H1 (cell line): ENCODE measurements at regions not wholly inside any gene's neighbourhood (a gene's known extent, or its start where the extent isn't known, plus 50 kb on each side); places are given as distances from the start of the nearest gene placed in this dataset.
A peak's percentile ranks its signal among the peaks of the same experiment; 100 is the strongest.

Experiments
- CTCF ChIA-PET: fragments of 300-600 bp; sonication (Branson Sonifier 250); formaldehyde crosslinking; loops from one replicate; lab custom pipeline; 2021; ENCODE audit not compliant: partially characterized antibody; lab: Charles Lee
- POLR2A ChIA-PET: fragments of 300-600 bp; sonication (Branson Sonifier 250); formaldehyde crosslinking; loops from one replicate; lab custom pipeline; 2021; ENCODE audit warnings: inconsistent platforms; ENCODE audit not compliant: partially characterized antibody; lab: Charles Lee
- DNase-seq, 2 experiments: peaks; one replicate each; pipeline versions ENCODE4 v3.0.0 to v3.0.0-alpha.2; 2010 to 2022; ENCODE audit warnings: low spot score in 2 of 2, low read depth in 1 of 2, mixed read lengths in 1 of 2
- FAIRE-seq: peaks from 2 replicates; lab custom pipeline; 2011; peaks lifted over from hg19 to GRCh38; lab: Jason Lieb, UNC
- H2AFZ ChIP-seq: 2 replicates; pipeline ENCODE4 v1.8.1; 2012; ENCODE audit warnings: low read length, inconsistent platforms
- H2AK5ac ChIP-seq: 2 replicates; pipeline ENCODE4 v1.6.1; 2013; ENCODE audit warnings: low read depth, low read length
- H2BK120ac ChIP-seq: replicated peaks from 2 replicates; pipeline ENCODE3; 2013; ENCODE audit warnings: low read depth, low read length, inconsistent platforms
- H2BK12ac ChIP-seq: 2 replicates; pipeline ENCODE4 v1.6.1; 2013; ENCODE audit warnings: low read depth, low read length
- H2BK15ac ChIP-seq: 2 replicates; pipeline ENCODE4 v1.6.1; 2013; ENCODE audit warnings: low read length
- H2BK20ac ChIP-seq: 2 replicates; pipeline ENCODE4 v1.6.1; 2013; ENCODE audit warnings: low read length
- H2BK5ac ChIP-seq: 2 replicates; pipeline ENCODE4 v1.6.1; 2013; ENCODE audit warnings: low read depth, low read length
- H3K14ac ChIP-seq: 2 replicates; pipeline ENCODE4 v1.6.1; 2013; ENCODE audit warnings: inconsistent platforms; ENCODE audit not compliant: insufficient read length
- H3K18ac ChIP-seq: 2 replicates; pipeline ENCODE4 v1.6.1; 2013; ENCODE audit warnings: low read length; ENCODE audit errors: extremely low read depth
- H3K23ac ChIP-seq: 2 replicates; pipeline ENCODE4 v1.6.1; 2013; ENCODE audit warnings: inconsistent platforms; ENCODE audit not compliant: insufficient read length
- H3K23me2 ChIP-seq: 2 replicates; pipeline ENCODE4 v1.6.1; 2013; ENCODE audit warnings: low read depth, low read length
- H3K27ac ChIP-seq: 2 replicates; pipeline ENCODE4 v1.6.1; 2011; ENCODE audit warnings: low read depth, low read length, inconsistent platforms
- H3K27me3 ChIP-seq, 4 experiments: replicated peaks in 1 of 4; 1 replicate in 1 of 4; 2 replicates in 3 of 4; pipeline versions ENCODE4 v1.6.1 to v1.8.1; 2011 to 2013; ENCODE audit warnings: low read length in 3 of 4, mild to moderate bottlenecking in 3 of 4, inconsistent platforms in 2 of 4, mixed read lengths in 2 of 4, moderate library complexity in 1 of 4; ENCODE audit not compliant: control insufficient read depth in 3 of 4, insufficient read depth in 3 of 4; ENCODE audit errors: extremely low read depth in 1 of 4
- H3K36me3 ChIP-seq, 4 experiments: 2 replicates each; pipeline versions ENCODE4 v1.6.1 to v1.8.1; 2011 to 2013; ENCODE audit warnings: mild to moderate bottlenecking in 4 of 4, low read length in 3 of 4, moderate library complexity in 2 of 4, control low read depth in 1 of 4, inconsistent platforms in 1 of 4; ENCODE audit not compliant: insufficient read depth in 4 of 4, control insufficient read depth in 2 of 4
- H3K4ac ChIP-seq: replicated peaks from 2 replicates; pipeline ENCODE3; 2013; ENCODE audit warnings: low read length, low read depth, mixed read lengths, inconsistent platforms; ENCODE audit not compliant: insufficient read length
- H3K4me1 ChIP-seq, 4 experiments: replicated peaks in 1 of 4; 1 replicate in 1 of 4; 2 replicates in 3 of 4; pipeline versions ENCODE4 v1.6.1 to v1.8.1; 2011 to 2013; ENCODE audit warnings: low read length in 3 of 4, inconsistent platforms in 2 of 4, mixed read lengths in 1 of 4; ENCODE audit not compliant: insufficient read depth in 4 of 4, control insufficient read depth in 3 of 4
- H3K4me2 ChIP-seq, 2 experiments: 2 replicates each; pipeline versions ENCODE4 v1.6.1 to v1.8.1; 2011 to 2013; ENCODE audit warnings: low read depth in 2 of 2, low read length in 2 of 2, control low read depth in 1 of 2, inconsistent platforms in 1 of 2, mild to moderate bottlenecking in 1 of 2; ENCODE audit not compliant: insufficient read depth in 1 of 2
- H3K4me3 ChIP-seq, 4 experiments: fragments of 200-600, 300-600 bp in 1 of 4; sonication (generic), shearing (Covaris generic), sonication (Bioruptor Twin) in 1 of 4; 2 replicates each; pipeline versions ENCODE4 v1.5.1 to v1.8.1; 2011 to 2016; ENCODE audit warnings: low read length in 4 of 4, low read depth in 3 of 4, control low read depth in 2 of 4, inconsistent platforms in 2 of 4, mild to moderate bottlenecking in 2 of 4, mixed read lengths in 1 of 4, moderate library complexity in 1 of 4; ENCODE audit not compliant: insufficient read depth in 2 of 4; ENCODE audit errors: extremely low read depth in 1 of 4
- H3K56ac ChIP-seq: replicated peaks from 2 replicates; pipeline ENCODE3; 2013; ENCODE audit warnings: low read depth, mild to moderate bottlenecking, mixed read lengths, low read length, inconsistent platforms; ENCODE audit not compliant: insufficient read length
- H3K79me1 ChIP-seq: 2 replicates; pipeline ENCODE4 v1.6.1; 2013; ENCODE audit warnings: low read depth, low read length, control low read depth
- H3K79me2 ChIP-seq, 2 experiments: 2 replicates each; pipeline versions ENCODE4 v1.6.1 to v1.8.1; 2012 to 2013; ENCODE audit warnings: low read length in 2 of 2, mild to moderate bottlenecking in 2 of 2, inconsistent platforms in 1 of 2; ENCODE audit not compliant: insufficient read depth in 2 of 2, control insufficient read depth in 1 of 2
- H3K9ac ChIP-seq, 4 experiments: replicated peaks in 1 of 4; 1 replicate in 1 of 4; 2 replicates in 3 of 4; pipeline versions ENCODE4 v1.6.1 to v1.8.1; 2011 to 2013; ENCODE audit warnings: low read depth in 3 of 4, low read length in 3 of 4, control low read depth in 2 of 4, mild to moderate bottlenecking in 2 of 4, moderate library complexity in 2 of 4, inconsistent platforms in 1 of 4; ENCODE audit errors: extremely low read depth in 1 of 4
- H3K9me3 ChIP-seq, 2 experiments: 2 replicates each; pipeline versions ENCODE4 v1.6.1 to v1.8.1; 2012 to 2013; ENCODE audit warnings: mild to moderate bottlenecking in 2 of 2, moderate library complexity in 2 of 2, control low read depth in 1 of 2, inconsistent platforms in 1 of 2, low read depth in 1 of 2, low read length in 1 of 2, mixed read lengths in 1 of 2; ENCODE audit not compliant: insufficient read depth in 2 of 2
- H4K20me1 ChIP-seq, 2 experiments: replicated peaks in 1 of 2; 2 replicates each; pipeline versions ENCODE3 to v1.8.1; 2011 to 2013; ENCODE audit warnings: inconsistent platforms in 2 of 2, low read length in 2 of 2, mild to moderate bottlenecking in 1 of 2; ENCODE audit not compliant: insufficient read depth in 2 of 2, control insufficient read depth in 1 of 2
- H4K5ac ChIP-seq: 2 replicates; pipeline ENCODE4 v1.6.1; 2013; ENCODE audit warnings: low read length, low read depth, mixed read lengths, inconsistent platforms; ENCODE audit not compliant: insufficient read length
- H4K8ac ChIP-seq: 2 replicates; pipeline ENCODE4 v1.8.0; 2013; ENCODE audit warnings: mild to moderate bottlenecking, moderate library complexity, low read length, inconsistent platforms; ENCODE audit not compliant: insufficient read depth; ENCODE audit errors: extremely low read depth
- H4K91ac ChIP-seq: replicated peaks from 2 replicates; pipeline ENCODE3; 2013; ENCODE audit warnings: low read length, mixed read lengths, inconsistent platforms; ENCODE audit not compliant: insufficient read length
- ASH2L ChIP-seq: fragments of 200-600, 300-600 bp; sonication (generic); IDR thresholded peaks from one replicate; pipeline ENCODE4 v1.7.1; 2017; ENCODE audit warnings: low read length
- CEBPB ChIP-seq: IDR thresholded peaks from 2 replicates; pipeline ENCODE4 v1.6.1; 2012; ENCODE audit warnings: low read depth, low read length
- GABPA ChIP-seq: IDR thresholded peaks from 2 replicates; pipeline ENCODE4 v1.6.1; 2011; ENCODE audit warnings: mild to moderate bottlenecking, low read length, moderate library complexity, borderline replicate concordance; ENCODE audit not compliant: insufficient read depth
- JUN ChIP-seq: IDR thresholded peaks from 2 replicates; pipeline ENCODE4 v1.6.1; 2011; ENCODE audit warnings: low read depth, mild to moderate bottlenecking, improper control_type of control experiment, low read length
- RAD21 ChIP-seq, 2 experiments: IDR thresholded peaks in 1 of 2; conservative IDR thresholded peaks in 1 of 2; 2 replicates each; pipeline ENCODE4 v1.6.1; 2011; ENCODE audit warnings: low read depth in 2 of 2, low read length in 2 of 2, improper control_type of control experiment in 1 of 2, inconsistent platforms in 1 of 2, mild to moderate bottlenecking in 1 of 2, moderate library complexity in 1 of 2
- RBBP5 ChIP-seq: IDR thresholded peaks from 2 replicates; pipeline ENCODE4 v1.7.1; 2012; ENCODE audit warnings: low read depth, mild to moderate bottlenecking, inconsistent platforms, low read length, moderate library complexity, borderline replicate concordance
- RFX5 ChIP-seq: IDR thresholded peaks from 2 replicates; pipeline ENCODE4 v1.6.1; 2011; ENCODE audit warnings: low read depth, low read length, improper control_type of control experiment, borderline replicate concordance
- SIN3A ChIP-seq, 2 experiments: IDR thresholded peaks in 1 of 2; conservative IDR thresholded peaks in 1 of 2; 2 replicates each; pipeline ENCODE4 v1.6.1; 2011 to 2012; ENCODE audit warnings: low read length in 2 of 2, improper control_type of control experiment in 1 of 2, low read depth in 1 of 2, mild to moderate bottlenecking in 1 of 2
- SIX5 ChIP-seq: IDR thresholded peaks from 2 replicates; pipeline ENCODE4 v1.6.1; 2011; ENCODE audit warnings: mild to moderate bottlenecking, low read depth, low read length
- TAF1 ChIP-seq: IDR thresholded peaks from 2 replicates; pipeline ENCODE4 v1.6.1; 2011; ENCODE audit warnings: mild to moderate bottlenecking, low read depth, low read length
- TAF7 ChIP-seq: optimal IDR thresholded peaks from 2 replicates; pipeline ENCODE3; 2011; ENCODE audit warnings: low read depth, mild to moderate bottlenecking, inconsistent platforms, low read length, moderate library complexity, borderline replicate concordance
- YY1 ChIP-seq: IDR thresholded peaks from 2 replicates; pipeline ENCODE4 v1.6.1; 2011; ENCODE audit warnings: low read depth, mild to moderate bottlenecking, low read length
- WGBS, 2 experiments: shearing (Covaris generic) in 1 of 2; methylation state at CpG; one replicate each; pipeline versions ENCODE4 v1.1.6 to v1.1.7; 2013 to 2015; ENCODE audit warnings: low lambda C conversion rate in 2 of 2, mixed read lengths in 2 of 2, inconsistent platforms in 1 of 2, low coverage in 1 of 2, missing lambda C conversion rate in 1 of 2; ENCODE audit not compliant: insufficient replicate concordance in 2 of 2, insufficient coverage in 1 of 2, insufficient read length in 1 of 2; ENCODE audit errors: extremely low coverage in 1 of 2, missing lambda C conversion rate in 1 of 2; 5-methylcytosine and 5-hydroxymethylcytosine counted together
- TF ChIP-seq, protein P1 (sequence below): IDR thresholded peaks from 2 replicates; pipeline ENCODE4 v1.6.1; 2011; ENCODE audit warnings: low read length, improper control_type of control experiment

DNA sequence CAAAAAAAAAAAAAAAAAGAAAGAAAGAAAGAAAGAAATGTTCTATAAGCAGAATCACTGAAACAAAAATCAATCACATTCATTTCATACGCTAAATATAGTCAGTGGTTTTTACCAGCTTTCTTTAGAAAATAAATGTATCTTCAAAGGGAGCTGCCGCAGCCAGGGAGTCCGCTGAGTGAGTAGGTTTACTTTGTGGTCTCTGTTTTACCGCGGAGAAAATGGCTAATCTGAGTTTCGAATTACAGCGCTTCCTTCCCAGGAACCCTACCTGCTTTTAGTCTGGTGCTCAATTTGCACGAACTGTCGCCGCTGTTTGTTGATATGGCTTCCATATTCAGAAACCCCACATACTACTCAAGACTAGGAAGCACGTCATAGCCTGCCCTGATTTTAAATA lies 102.4 kb downstream of the TFAP2A start:
- Histone ChIP-seq H4K91ac (no peak overlapping the region), H3K56ac (no peak overlapping the region), H3K9ac (no peak overlapping the region), H2AFZ (no peak overlapping the region; the same call in 1 of the 2 replicates), H2BK120ac (no peak overlapping the region), H4K5ac (no peak overlapping the region), H3K36me3 (no peaks in the 10 kb centered on the region), H3K27ac (no peak overlapping the region), H3K9me3 (no peaks in the 10 kb centered on the region; a peak in 1 of 4 replicates), H3K4ac (no peak overlapping the region), H3K79me1 (no peaks in the 10 kb centered on the region), H3K27me3 (no peaks in the 10 kb centered on the region), H2BK5ac (no peak overlapping the region), H3K4me3 (0 out of 8 replicates have a peak overlapping the region, but pooled peaks of 1 of the 4 experiments have one; percentile 21), H2BK12ac (no peak overlapping the region), H3K79me2 (no peaks in the 10 kb centered on the region), H2AK5ac (no peak overlapping the region), H3K23me2 (no peaks in the 10 kb centered on the region), H4K8ac (no peak overlapping the region), H3K14ac (no peak overlapping the region), H3K4me1 (peaks cover 6 to 28% (median 19%) of the 10 kb centered on the region in 4 experiments; a peak in 6 of 7 replicates), H2BK15ac (no peak overlapping the region), H3K4me2 (peak overlapping the region in 1 of 2 experiments; percentile 12; a peak in 2 of 4 replicates), H2BK20ac (no peak overlapping the region), H3K18ac (no peak overlapping the region), H3K23ac (no peak overlapping the region)
- WGBS, 2 experiments = 43% methylated on average over 11 of the region's 11 CpGs; no CpG with 5 or more reads in 1 of the 2 experiments
- ChIA-PET POLR2A (no interaction called here), CTCF (interaction anchor here (0.6 to 1.1 kb wide), 2 partner anchors 10 to 16 kb away, joined by 3 read pairs; no protein-coding TSS in a partner anchor)
- FAIRE-seq (no peak), DNase-seq (no peak)
- TF ChIP-seq RFX5 = no peak
- no peak for TF ChIP-seq TAF7
- no peak for TF ChIP-seq SIN3A (conservative IDR thresholded peaks at IDR 0.05 in 1 of 2, IDR thresholded peaks at IDR 0.05 in 1 of 2; ENCODE audit: low read depth in 1 of 2, low read length in 2 of 2)
- TF ChIP-seq TAF1 = no peak
- no peak for TF ChIP-seq YY1
- TF ChIP-seq RAD21 (IDR thresholded peaks at IDR 0.05 in 1 of 2, conservative IDR thresholded peaks at IDR 0.05 in 1 of 2; ENCODE audit: low read depth in 2 of 2, low read length in 2 of 2) = no peak
- no peak for TF ChIP-seq GABPA
- no peak for TF ChIP-seq CEBPB
- TF ChIP-seq, protein P1, sequence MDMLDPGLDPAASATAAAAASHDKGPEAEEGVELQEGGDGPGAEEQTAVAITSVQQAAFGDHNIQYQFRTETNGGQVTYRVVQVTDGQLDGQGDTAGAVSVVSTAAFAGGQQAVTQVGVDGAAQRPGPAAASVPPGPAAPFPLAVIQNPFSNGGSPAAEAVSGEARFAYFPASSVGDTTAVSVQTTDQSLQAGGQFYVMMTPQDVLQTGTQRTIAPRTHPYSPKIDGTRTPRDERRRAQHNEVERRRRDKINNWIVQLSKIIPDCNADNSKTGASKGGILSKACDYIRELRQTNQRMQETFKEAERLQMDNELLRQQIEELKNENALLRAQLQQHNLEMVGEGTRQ = no peak
- TF ChIP-seq JUN = no peak
- no peak for TF ChIP-seq SIX5
- no peak for TF ChIP-seq ASH2L
- no peak for TF ChIP-seq RBBP5
- TF ChIP-seq, all 59 proteins: peak for 0
- H4K20me1 ChIP-seq = no peaks in the 10 kb centered on the region
